ENCODE measurements at regions not wholly inside any gene's neighbourhood (a gene's known extent, or its start where the extent isn't known, plus 50 kb on each side); places are given as distances from the start of the nearest gene placed in this dataset.
A peak's percentile ranks its signal among the peaks of the same experiment; 100 is the strongest.

DNA sequence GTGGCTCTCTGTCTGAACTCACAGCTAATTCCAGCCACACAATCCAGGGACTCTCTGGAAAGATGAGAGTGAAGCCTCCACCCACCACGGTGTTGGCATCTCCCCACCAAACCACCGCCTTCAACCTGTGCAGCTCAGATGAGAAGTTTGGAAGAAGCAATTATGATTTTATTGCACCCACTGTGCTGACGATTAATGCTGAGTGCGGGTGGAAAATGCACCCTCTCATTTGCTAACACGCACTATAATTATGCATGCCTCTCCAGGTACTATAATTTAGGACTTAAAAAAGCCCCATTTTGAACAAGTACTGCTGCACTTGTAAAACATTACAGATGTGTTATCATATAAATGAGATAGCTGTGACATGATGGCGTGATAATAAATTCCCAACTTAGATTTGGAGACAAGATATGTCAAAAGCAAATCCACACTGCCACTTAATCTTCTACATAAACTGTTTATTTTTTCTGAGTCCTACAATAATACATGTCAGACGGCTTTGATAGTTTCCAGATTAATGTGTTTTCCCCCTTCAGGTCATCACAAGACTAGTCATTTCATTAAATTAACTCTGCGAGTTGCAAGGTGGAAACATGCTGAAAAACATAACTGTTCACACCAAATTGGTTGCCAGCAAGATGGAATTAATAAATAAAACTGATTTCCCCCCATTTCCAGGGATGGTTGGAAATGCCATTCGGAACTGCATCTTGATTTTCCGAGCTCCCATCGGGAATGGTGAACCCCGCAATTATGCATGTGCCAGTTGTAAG, 466.5 kb upstream of the MAF start:
- DNase-seq = no peak

- no peak for DNase-seq
Observed at GRCh38 chr16:80065541-80065940, 465.0 kb upstream of the MAF start.

DNA sequence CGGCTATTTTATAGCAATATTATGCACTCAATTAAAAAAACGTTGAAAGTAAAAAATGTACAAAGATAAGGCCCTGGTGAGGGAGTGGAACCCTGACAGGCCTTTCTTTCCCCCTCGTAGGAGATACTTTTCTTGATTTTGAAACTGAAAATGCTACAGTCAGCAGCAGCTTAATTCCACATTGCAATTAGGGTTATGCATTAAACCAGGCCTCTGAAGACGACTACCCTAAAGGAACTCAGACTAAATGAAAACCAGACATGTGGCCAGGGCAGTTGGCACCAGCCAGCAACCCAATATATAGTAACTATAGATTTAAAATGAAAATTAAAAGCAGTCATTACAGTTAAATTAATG, 463.2 kb upstream of the MAF start:
- DNase-seq = no peak

GRCh38 chr16:80063031-80063712, 462.6 kb upstream of the MAF start:
- no peak for DNase-seq

DNA sequence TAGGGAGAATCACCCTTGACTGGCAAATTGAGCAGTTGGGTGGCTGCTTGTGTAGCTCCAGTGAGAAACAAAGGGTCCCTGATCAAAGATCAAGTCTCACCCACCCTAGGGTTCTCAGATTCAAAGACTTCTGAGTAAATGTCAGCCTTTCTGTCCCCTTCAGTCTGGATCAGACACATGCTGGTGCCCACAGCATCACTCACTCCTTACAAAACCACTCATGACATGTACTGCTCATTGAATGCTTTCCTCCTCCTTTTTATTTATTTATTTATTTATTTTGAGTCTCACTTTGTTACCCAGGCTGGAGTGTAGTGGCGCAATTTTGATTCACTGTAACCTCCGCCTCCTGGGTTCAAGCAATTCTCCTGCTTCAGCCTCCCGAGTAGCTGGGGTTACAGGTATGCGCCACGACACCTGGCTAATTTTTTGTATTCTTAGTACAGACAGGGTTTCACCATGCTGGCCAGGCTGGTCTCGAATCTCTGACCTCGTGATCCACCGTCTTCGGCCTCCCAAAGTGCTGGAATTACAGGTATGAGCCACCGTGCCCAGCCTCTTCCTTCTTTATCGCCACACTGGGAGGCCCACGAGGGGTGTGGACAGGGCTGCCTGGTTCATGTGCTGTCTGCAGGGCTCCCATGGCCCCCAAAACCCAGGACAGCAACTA, 462.0 kb upstream of the MAF start:
- DNase-seq = no peak

DNA sequence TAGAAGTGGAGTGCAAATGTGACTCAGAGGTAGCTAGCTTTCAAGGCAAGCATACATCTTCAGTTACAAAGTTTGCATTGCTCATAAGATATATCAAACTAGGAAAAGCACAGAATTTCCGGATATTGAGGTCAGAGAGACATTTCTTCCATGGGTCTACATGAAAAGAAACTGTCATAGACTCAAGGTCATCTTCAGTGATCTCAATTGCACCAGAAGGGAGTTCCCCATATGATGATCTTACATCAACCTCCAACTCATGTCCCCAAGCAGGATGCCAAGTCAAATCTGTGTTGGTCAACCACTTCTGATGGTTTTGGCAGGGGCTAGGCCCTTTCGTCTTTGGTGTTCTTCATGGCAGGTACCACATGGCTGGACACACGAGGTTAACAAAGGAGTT, 459.9 kb upstream of the MAF start:
- no peak for DNase-seq

- no peak for DNase-seq
Observed at GRCh38 chr16:80059836-80060235, 459.3 kb upstream of the MAF start.

DNA sequence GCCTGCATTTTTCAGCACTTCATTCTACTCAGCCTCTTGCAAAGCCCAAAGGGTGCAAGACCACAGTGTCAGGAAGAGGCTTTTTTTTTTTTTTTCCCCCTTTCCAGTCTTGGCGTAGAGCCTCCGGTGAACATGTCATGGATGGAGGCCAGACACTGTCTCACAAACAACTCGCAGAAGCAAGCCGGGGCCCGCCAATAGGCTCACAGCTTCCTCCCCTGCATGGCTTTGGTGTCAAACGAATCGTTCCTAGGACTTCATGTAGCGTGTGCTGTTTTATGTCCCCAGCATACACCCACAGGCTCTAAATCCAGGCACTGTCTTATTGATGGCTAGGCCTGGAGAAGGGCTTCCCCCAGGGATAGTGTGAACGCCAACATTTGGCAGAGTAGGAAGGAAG, 457.7 kb upstream of the MAF start:
- DNase-seq = no peak

DNA sequence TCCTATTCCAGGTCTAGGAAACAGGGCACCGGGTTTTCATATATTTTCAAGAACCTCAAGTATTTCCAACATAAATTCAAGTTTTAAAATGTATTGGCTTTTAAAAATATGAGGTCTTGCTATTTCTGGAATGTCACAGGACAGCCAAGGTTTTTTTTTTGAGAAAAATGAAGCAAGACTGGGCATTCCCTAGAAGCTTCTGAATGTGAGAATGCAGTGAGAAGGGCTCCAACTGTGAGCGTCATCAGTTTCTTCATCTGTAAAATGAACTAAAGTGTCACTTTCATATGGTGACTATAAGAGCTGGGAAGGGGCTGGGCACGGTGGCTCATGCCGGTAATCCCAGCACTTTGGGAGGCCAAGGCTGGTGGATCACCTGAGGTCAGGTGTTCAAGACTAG, 455.8 kb upstream of the MAF start:
- DNase-seq = no peak

GRCh38 chr16:80055831-80056230, 455.3 kb upstream of the MAF start:
- no peak for DNase-seq

- no peak for DNase-seq
Observed at GRCh38 chr16:80054647-80055046, 454.1 kb upstream of the MAF start.

DNA sequence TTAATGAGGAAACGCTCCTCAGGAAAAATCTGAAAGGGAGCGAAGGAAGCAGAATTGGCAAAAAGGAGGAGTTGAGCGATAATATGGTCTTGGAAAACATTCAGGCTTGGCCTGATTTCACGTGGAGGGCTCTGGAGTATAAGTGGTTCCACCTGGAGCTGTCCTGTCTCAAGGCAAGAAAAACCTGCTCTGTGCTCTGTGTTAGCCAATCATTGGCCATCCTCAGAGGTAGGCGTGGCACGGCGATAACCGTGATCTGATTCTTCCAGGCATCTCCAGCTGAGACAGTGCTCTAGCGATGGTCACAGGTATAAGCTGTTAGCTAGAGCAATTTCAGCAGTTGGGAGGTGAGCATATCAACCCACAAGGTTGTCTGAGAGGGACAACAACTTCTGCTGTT, 450.5 kb upstream of the MAF start:
- DNase-seq = no peak

DNA sequence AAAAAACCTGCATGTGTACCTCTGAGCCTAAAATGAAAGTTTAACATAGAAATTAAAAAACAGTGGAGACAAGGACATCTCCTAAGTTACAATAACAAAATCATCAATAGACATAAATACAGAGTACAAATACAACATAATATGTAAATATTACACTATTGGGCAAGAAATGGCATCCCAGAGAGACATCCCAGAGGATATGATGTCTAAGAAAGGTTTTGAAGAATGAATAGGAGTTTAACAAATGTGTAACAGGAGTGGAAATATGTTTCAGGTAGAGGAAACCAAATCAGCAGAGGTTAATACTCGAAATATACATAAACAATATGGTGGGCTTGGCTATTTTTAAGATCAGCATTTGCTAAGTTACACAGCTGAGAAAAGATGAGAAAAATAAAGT, 447.7 kb upstream of the MAF start:
- no peak for DNase-seq

- DNase-seq = no peak
Observed at GRCh38 chr16:80047842-80048241, 447.3 kb upstream of the MAF start.

GRCh38 chr16:80046848-80047247, 446.3 kb upstream of the MAF start:
- peak; percentile 20 for DNase-seq

GRCh38 chr16:80046261-80046660, 445.7 kb upstream of the MAF start:
- peak; percentile 40 for DNase-seq

DNA sequence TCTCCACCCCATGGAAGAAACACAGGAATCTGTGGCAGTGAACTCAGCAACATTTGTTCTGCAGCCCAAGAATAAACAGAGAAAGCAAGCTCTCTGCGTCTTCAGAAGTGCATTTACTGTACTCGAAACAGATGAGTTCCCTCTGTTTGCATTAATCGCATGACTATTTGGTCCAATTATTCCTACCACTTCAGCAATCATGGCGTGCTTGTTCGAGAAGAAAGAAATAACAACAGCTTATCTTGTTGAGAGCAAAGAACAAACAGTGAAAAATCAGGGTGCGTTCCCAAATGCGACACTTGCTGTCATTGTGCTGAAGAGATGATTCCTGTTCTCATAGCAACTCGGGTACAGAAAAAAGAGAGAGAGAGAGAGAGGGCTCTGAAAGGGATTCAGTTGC, 445.3 kb upstream of the MAF start:
- peak; percentile 93 for DNase-seq

- DNase-seq = no peak
Observed at GRCh38 chr16:80041410-80041809, 440.9 kb upstream of the MAF start.

- DNase-seq = no peak
Observed at GRCh38 chr16:80040814-80041213, 440.3 kb upstream of the MAF start.

- no peak for DNase-seq
Observed at GRCh38 chr16:80040413-80040812, 439.9 kb upstream of the MAF start.

DNA sequence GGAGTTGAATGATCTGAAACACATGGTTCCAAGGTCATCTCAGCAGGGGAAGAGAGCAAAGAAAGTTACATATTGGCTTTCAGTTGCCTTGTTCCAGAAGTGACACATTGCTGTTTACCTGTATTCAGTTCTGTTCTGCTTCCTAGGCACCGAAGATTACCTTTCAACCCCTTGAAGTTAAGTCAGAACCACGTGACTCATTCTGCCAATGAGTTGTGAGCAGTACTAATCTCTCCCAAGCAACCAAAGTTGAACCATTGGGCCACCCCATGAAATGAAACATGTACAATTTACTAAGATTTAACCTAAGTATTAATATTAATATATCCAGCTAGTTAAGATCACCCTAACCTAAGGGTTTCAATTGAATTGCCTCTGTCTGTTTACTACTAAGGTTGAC, 439.2 kb upstream of the MAF start:
- DNase-seq = no peak

- no peak for DNase-seq
Observed at GRCh38 chr16:80038566-80038965, 438.0 kb upstream of the MAF start.

GRCh38 chr16:80034948-80035663, 434.6 kb upstream of the MAF start:
- DNase-seq = no peak

DNA sequence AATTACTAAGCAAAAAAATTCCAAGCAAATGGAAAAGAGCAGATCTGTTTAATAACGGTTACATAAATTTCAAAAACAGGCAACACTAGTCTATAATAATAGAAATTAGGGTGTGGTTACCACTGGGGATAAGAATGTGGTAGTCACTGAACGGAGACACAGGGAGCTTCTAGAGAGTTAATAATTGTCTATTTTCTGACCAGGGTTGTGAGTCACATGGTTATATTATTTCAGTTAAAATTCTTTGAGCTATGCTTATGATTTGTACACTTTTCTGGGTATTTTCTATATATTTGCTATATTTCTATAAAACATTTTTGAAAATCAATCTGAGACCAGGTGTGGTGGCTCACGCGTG, 433.9 kb upstream of the MAF start:
- no peak for DNase-seq
